GM19025 (cell line): ENCODE measurements at regions not wholly inside any gene's neighbourhood (a gene's known extent, or its start where the extent isn't known, plus 50 kb on each side); places are given as distances from the start of the nearest gene placed in this dataset.

Experiments
- ATAC-seq: cut with Tn5 transposase; IDR thresholded peaks from one replicate; pipeline ENCODE4 v1.9.1; 2021; ENCODE audit warnings: mild to moderate bottlenecking, low read depth, moderate library complexity; ENCODE audit not compliant: unreplicated experiment

DNA sequence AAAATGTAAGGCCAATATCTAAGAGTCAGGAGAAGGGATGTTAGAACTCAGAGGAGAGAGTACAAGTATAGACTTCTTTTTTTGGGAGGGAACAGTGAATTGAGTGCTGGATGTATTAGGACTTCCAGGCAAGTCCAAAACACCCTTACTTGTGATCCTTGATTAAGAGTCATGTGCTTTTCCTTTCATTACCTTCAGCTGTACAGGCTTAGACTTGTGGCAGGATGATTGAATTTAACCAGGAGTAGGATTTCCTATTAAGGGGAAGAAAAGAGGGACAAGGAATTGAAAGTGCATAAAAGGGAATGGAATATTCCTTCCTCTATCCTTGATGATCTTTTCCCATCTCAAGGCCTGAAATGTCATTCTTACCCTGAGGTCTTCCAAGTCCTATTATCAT lies 606.7 kb downstream of the STIM2 start:
- no peak for ATAC-seq

DNA sequence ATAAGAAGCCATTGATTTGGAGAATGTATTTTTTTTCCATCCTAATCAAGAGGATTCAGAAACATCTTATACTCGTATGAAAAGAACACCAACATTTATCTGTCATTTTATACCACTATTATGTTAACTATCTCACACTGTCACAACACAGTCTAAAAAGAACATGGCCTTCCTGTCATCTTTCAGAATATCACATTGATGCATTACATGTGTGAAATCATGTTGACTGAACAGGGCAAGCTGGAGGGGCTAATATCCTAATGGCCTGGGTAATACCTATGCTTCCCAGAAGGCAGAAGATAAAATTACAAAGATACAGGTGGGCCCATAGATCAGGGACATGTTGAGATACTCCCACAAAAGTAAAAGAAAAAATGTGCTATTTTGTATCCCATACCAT lies 611.7 kb downstream of the STIM2 start:
- ATAC-seq, result no peak

DNA sequence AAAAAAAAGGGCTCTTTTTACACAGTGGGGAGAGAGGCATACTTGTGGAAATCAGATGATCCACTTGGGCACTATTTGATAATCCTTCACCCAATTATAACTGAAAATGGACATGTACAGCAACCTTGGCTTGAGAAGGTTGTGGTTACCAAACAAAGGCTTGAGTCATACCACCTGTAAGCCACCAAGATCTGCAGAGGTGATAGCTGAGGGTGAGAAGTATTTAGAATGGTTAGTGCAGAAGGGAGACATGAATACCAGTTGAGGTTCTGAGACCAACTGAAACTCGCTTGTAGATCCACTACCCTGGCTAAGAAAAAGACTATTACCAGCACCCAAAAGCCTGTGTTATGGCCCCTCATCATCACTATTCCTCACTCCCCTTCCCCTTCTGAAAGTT lies 614.0 kb downstream of the STIM2 start:
- no peak for ATAC-seq

DNA sequence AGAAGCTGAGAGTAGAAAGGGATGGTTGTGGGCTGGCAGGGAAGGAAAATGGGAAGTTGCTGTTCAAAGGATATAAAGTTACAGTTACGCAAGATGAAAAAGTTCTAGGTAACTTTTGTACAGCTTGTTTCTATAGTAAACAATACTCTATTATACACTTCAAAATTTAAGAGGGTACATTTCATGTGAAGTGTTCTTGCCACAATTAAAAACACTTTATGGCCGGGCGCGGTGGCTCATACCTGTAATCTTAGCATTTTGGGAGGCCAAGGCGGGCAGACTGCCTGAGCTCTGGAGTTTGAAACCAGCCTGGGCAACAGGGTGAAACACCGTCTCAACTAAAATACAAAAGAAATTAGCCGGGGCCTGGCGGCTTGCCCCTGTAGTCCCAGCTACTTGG lies 623.6 kb downstream of the STIM2 start:
- ATAC-seq, result no peak

DNA sequence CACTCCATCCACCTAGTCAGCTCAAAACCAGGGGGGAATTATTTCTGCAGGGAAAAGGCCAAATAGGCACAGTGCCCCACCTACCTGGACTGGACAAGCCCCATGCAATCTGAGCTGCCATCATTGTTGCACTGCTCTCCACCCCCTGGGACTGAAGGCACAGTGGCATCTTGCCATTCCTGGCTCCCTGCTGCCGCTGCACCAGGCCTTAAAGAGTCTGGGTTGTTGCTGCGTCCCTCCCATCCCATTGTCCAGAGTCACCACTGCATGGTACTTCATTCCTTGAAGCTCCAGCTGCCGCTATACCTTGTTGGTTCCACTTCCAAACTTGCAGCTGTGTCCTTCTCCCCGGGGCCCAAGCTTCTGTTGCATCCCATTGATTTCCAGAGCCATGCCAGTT lies 629.7 kb downstream of the STIM2 start:
- no peak for ATAC-seq

DNA sequence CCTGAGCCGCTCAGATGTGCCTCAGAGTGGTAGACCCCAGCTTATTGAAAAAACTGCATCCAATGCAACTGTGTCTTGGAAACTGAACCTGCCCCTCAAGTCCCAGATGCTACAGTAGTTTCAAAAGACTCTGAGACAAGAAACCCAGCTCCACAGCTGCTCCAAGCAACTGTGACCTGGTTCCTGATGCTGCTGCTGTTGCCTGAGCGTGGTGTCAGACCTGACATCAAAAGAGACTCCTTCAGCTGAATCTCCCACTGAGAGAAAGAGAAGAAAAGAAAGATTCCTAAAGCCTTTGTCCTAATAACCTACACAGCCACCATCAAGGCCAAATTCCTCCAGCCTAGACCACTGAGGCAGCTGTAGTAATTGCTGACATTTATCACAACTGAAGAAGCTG lies 630.1 kb downstream of the STIM2 start:
- ATAC-seq, result no peak

DNA sequence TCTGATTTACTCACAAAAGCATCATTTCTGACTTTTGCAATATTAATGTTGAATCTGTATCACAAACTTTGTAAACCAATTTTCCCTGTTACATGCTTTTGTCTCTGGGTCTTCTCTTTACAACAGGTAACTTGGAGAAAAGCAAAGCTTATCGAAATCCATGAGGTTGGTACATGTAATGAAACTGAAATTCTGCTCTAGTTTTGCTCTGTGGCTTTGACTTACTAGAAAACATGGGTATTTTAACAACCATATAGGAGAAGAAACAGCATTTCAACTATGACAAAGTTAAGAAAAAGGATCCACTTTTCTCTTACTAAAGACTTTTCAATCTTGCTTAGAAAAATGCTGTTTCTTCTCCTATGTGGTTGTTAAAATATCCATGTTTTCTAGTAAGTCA lies 645.8 kb downstream of the STIM2 start:
- no peak for ATAC-seq

DNA sequence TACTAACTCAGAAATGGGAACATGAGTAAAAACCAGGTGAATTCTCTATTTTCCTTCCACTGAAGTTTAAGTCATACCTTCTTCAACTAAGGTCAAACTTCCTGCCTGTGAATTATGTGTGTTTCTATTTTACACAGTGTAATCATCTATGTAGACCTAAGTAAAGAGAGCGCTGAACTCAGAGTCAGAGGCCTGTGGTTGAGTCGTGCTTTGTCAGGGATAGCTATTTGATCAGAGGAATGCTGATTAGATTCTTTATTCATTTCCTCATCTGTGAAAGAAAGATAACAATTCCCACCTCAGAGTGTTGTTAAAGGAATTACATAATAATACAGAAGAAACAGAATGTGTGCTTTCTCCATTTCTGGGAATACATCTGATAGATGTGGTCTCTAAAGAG lies 654.1 kb downstream of the STIM2 start:
- ATAC-seq, result no peak

DNA sequence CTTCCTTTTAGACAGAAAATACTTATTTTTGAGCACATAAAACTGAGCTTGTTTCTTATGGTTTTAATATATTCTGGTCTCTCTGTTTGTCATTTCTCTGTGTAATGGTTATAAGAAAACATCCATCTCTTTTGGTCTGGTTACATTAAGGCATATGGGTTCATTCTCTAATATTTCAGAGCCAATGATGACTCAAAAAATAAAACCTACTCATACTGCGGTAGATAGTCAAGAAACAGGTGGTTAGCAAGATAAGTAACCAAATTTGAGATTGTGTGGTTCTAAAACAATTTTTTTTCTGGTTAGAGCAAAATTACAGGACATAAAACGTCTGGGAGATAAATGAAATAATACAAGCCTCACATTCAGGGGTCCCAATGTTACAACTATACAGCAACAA lies 654.5 kb downstream of the STIM2 start:
- ATAC-seq, result no peak

DNA sequence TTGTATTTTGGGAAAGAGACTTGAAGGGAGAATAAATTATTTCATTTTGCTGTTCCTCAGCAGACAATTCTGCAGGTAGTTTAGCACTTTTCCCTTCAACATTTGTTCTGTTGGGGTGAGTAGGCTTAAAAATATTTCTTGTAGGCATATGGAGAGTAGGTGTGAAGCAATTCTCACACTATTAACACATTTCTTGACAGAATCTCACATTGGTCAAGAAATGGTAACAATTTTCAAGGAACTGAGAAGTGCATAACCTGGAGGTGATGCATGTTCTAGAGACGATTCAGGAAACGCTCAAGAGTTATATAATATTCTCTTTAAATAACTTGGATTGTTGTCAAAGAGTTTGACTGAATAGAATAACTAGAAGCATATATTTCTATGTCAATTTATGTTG lies 658.2 kb downstream of the STIM2 start:
- no peak for ATAC-seq

DNA sequence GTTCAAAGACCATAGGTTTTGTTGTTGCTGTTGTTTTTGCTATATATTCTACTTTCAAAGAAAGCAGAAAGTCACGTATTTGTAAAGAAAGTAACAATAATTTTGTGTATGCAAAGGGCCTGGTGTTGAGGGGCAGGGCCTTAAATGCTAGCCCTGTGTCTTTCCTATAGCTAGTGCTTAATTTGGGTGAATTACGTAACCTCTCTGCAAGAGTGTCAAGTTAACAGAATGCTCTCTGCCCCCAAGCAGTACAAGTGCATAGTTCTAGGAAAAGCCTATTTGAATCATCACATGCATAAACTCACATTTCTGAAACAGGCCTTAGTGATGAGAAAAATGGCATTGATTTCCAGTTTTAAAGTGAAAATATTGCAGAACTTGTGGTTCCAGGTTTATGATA lies 663.6 kb downstream of the STIM2 start:
- no peak for ATAC-seq

DNA sequence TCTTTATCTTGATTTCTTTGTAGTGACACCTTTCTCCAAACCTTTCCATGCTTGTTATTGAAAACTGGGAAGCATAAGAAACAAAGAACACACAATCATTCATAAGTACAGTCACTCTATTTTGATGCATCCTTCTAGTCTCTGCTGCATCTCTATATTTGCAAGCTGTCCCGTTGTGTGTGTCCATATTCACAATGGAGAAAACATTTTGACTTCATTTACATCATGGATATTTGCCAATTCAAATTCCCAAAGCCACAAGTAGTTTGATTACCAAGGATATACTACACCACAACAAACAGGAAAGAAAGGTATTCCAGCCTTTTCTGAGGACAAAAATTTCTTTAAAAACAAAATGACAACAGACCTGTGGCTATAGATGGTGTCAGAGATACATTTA lies 673.8 kb downstream of the STIM2 start:
- ATAC-seq, result no peak

DNA sequence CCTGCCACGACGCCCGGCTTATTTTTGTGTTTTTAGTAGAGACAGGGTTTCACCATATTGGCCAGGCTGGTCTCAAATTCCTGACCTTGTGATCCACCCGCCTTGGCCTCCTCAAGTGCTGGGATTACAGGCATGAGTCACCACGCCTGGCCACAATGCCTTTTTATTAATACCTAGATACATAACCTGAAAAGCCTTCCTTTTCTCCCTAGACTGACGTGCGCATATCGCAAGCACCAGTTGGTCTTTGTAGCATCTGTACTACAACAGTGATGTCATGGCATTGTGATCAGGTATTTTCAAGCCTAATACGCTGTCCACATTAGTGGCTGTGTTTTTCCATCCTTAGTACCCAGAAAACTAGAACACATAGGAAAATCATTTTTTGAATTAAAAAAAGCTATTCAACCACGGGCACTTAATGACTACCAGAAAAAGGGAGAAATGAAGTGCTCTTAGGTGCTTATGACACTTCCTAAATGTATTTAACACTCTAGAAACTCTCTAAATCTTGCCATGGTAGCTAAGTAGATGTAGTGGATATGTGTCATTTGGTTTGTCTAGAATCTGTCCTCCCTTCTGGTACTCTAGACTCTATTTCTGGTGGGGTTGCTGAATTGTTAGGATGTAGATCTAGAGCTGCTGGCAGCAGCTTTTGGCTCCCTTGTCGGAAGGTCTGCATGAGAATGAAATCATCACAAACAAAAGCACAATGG lies 707.8 kb downstream of the STIM2 start:
- no peak for ATAC-seq

DNA sequence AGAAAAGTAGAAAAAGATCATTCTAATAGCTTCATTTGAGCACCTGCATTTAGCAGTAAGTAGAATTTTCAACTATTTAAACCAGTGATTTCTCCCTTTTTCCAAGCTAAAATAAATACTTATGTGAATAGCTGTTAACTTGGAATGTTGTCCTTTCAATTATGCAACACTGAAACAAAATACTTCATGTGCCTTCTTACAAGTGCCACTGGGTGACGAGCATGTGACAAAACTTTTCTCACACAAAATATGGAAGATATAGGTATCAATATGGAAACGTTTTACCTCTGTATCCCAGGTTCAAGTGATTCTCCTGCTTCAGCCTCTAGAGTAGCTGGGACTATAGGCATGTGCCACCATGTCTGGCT lies 708.3 kb downstream of the STIM2 start:
- no peak for ATAC-seq

DNA sequence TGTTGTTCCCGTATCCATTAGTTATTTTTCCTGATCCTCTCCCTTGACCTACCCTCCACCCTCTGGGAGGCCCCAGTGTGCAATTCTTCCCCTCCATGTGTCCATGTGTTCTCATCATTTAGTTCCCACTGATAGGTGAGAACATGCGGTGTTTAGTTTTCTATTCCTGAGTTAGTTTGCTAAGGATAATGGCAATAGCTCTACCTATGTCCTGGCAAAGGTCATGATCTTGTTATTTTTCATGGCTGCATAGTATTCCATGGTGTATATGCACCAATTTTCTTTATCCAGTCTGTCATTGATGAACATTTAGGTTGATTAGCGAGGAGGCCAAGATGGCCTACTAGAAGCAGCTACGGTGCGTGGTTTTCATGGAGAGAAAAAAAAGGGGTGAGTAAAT lies 714.1 kb downstream of the STIM2 start:
- ATAC-seq, result no peak

DNA sequence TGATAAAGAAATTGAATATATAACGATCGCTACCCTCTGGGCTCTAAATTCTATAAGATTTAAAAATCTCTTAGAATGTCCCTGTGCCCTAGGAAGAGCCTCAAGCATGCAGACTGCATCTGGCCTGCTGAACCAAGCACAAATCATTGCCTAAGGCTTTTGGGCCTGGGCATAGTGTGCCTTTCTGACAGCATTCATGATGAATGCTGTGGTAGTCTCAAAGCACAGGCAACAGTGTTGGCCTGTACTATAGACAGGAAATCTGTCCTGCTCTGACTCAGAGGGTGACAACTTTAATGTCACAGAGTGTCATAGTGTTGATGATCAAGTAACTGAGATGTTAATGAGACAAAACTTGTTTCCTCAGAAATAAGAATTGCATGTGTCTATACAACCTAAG lies 717.3 kb downstream of the STIM2 start:
- no peak for ATAC-seq

DNA sequence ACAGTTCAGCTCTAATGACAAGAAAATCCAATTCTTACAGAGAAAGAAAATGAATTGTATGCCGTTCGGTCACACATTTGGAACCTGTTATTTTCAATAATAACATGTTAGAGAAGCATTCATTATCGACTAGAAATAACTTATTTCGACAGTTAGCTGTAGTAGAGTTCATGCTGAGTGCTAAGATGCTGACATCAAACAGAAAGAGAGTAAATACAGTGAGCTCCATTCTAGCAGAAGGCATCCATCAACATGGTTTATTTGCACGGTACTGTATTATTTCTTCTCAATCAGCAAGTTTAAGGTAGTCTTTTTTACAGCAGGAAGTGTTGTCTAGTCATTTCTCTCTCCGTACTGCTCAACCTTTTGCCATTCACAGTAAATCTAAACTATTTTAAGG lies 732.1 kb downstream of the STIM2 start:
- ATAC-seq, result no peak

DNA sequence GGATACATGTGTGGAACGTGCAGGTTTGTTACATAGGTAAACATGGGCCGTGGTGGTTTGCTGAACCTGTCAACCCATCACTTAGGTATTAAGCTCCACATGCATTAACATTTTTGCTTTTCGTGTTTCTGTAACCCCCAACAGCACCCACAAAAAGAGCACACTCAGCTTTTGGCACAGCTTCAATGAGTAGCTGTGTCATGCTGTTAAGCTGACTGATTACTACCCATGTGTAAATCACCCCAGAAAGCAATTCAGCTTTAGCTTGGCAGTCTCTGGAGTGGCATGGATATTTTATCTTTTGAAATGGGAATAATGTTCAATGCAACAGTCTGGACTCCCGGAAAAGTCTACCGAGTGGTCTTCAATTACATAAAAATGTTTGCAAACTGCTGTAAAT lies 734.3 kb downstream of the STIM2 start:
- ATAC-seq, result no peak

DNA sequence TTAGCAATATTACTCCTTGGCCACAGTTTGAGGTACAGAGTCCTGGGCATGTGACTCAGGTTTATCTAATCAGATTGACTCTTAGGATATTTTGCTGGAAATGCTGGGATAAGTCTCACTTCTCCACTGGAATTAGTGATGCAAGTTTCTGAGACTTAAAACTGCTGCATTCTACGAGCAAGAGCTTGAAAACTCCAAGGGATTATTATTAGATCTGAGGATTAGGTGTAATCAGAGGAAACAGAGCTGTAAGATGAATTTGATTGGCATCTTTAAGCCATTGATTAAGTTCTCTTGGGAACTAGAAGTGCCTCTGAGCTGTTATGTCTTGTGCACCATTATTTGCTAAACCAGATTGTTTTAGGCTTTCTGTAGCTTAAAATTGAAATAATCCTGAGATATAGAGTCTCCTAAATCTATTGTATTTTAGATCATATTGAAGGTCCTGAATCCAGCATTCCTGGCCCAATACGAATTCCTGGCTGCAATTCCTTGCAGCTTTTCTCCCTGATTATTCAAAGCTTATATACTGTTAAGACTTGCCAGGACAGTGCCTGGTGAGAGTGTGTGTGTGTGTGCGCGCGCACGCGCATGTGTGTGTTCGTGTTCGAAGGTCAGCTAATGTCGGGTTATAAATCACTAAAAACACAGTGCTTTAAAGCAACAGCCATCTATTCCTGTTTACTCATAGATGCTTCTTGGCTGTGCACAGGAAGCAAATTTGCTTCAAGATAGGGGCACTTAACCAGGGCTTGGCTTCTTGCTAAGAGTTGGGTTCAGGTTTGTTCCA lies 735.1 kb downstream of the STIM2 start:
- no peak for ATAC-seq

DNA sequence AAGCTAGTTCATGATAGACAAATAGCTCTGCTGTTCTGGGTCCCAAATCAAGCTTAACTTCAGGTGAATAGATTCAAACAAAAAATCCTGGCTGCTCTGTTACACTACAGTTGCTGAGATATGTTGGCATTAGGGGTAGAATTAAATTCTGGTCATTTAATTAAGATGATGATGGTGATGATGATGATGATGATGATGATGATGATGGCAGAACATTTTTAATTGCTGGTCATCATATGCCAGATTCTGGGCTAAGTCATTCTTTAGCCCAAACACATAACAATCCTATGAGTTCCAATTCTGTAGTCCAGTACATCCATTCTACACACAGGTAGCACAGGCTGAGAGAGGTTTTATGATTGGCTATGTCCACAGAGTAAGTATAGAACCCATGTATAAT lies 741.5 kb downstream of the STIM2 start:
- ATAC-seq, result no peak

DNA sequence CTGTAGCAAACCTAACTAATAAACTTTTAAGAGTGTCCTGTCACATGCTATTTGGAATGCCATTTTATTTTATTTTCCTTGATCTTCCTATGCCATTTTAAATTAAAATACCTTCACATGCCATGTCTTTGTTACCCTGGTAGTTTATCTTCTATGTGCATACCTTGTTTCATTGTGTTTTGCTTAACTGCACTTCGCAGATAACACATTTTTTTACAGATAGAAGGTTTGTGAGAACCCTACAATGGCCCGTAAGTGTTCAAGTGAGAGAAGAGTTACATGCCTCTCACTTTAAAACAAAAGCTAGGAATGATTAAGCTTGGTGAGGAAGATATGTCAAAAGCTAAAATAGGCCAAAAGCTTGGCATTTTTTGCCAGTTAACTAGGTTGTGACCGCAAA lies 744.1 kb downstream of the STIM2 start:
- no peak for ATAC-seq

DNA sequence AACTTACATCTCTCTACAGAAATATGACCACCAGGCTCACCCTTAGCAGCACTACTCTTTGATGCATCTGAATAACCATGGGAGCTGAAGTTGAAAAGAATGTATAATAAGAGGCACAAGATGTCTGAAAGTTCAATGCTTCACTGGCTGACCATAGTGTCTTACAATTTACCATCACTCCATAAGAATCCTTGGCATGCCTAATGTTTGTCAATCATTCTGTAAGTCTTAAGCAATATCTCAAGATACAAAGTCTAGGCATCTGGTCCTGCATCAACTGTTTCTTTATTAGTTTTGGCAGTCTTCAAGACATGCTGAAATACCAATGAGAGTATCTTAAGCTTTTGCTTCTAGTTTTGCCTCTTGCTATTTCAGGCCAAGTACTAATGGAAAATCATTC lies 755.5 kb downstream of the STIM2 start:
- ATAC-seq, result no peak
